ENCODE measurements at regions not wholly inside any gene's neighbourhood (a gene's known extent, or its start where the extent isn't known, plus 50 kb on each side); places are given as distances from the start of the nearest gene placed in this dataset.

DNA sequence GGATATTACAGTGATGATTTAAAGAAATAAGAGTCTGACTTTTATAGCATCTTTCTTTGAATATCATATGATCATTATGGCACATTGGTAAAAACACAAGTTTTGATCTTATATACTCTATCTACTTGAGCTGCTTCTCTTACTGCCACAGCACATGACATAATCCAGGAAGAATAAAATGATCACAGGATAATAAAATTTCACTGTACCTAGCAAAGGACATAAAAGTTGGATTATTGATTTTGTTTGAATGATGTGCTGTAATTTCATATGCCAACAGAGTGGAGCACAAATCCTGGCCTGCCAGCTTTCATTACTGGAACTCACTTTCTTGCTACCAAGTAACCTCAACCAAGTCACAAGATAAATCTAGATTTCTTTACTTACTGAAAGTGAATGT, 162.1 kb upstream of the NANOGP8 start:
- TF ChIP-seq, protein P1, sequence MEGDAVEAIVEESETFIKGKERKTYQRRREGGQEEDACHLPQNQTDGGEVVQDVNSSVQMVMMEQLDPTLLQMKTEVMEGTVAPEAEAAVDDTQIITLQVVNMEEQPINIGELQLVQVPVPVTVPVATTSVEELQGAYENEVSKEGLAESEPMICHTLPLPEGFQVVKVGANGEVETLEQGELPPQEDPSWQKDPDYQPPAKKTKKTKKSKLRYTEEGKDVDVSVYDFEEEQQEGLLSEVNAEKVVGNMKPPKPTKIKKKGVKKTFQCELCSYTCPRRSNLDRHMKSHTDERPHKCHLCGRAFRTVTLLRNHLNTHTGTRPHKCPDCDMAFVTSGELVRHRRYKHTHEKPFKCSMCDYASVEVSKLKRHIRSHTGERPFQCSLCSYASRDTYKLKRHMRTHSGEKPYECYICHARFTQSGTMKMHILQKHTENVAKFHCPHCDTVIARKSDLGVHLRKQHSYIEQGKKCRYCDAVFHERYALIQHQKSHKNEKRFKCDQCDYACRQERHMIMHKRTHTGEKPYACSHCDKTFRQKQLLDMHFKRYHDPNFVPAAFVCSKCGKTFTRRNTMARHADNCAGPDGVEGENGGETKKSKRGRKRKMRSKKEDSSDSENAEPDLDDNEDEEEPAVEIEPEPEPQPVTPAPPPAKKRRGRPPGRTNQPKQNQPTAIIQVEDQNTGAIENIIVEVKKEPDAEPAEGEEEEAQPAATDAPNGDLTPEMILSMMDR (IDR thresholded peaks at IDR 0.05): no peak
- TF ChIP-seq POLR2A (IDR thresholded peaks at IDR 0.05): no peak

All from Peyer's patch (tissue), 4 donors.